Kidney epithelial cell (primary cell): ENCODE measurements at regions not wholly inside any gene's neighbourhood (a gene's known extent, or its start where the extent isn't known, plus 50 kb on each side); places are given as distances from the start of the nearest gene placed in this dataset.

Experiments
- DNase-seq: peaks from one replicate; pipeline ENCODE4 v3.0.0-alpha.2; 2010; ENCODE audit warnings: low read depth
- H3K27me3 ChIP-seq: 2 replicates; pipeline ENCODE4 v1.6.0; 2011; ENCODE audit warnings: low read length; ENCODE audit not compliant: control insufficient read depth, insufficient read depth
- H3K36me3 ChIP-seq: 2 replicates; pipeline ENCODE4 v1.5.1; 2011; ENCODE audit warnings: low read length; ENCODE audit not compliant: control insufficient read depth, insufficient read depth
- H3K4me3 ChIP-seq: 2 replicates; pipeline ENCODE4 v1.5.1; 2011; ENCODE audit warnings: low read depth, mild to moderate bottlenecking, control low read depth, low read length
- CTCF ChIP-seq: IDR thresholded peaks from 2 replicates; pipeline ENCODE4 v1.5.1; 2011; ENCODE audit warnings: mild to moderate bottlenecking, moderate library complexity, low read length, control low read depth, inconsistent platforms; ENCODE audit not compliant: insufficient read depth, poor library complexity, severe bottlenecking

- DNase-seq, result no peak
- TF ChIP-seq CTCF, result no peak
- H3K4me3 ChIP-seq, result no peak overlapping the region
- H3K36me3 ChIP-seq, result no peaks in the 10 kb centered on the region
- H3K27me3 ChIP-seq, result peaks cover 2% of the 10 kb centered on the region
Observed at GRCh38 chr5:152118676-152119470, 194.2 kb upstream of the GLRA1 start.

GRCh38 chr5:152116934-152117333 lies 192.3 kb upstream of the GLRA1 start:
- no peak for DNase-seq
- Histone ChIP-seq H3K36me3 (no peaks in the 10 kb centered on the region), H3K27me3 (peaks cover 2% of the 10 kb centered on the region), H3K4me3 (no peak overlapping the region)
- TF ChIP-seq CTCF, result no peak

GRCh38 chr5:152113401-152113800 lies 188.8 kb upstream of the GLRA1 start:
- Histone ChIP-seq H3K4me3 (no peak overlapping the region), H3K27me3 (no peaks in the 10 kb centered on the region), H3K36me3 (no peaks in the 10 kb centered on the region)
- no peak for TF ChIP-seq CTCF
- DNase-seq, result no peak

GRCh38 chr5:152107220-152107619 lies 182.6 kb upstream of the GLRA1 start:
- DNase-seq, result no peak
- H3K4me3 ChIP-seq, result no peak overlapping the region
- no peak for TF ChIP-seq CTCF
- H3K27me3 ChIP-seq, result no peaks in the 10 kb centered on the region
- no peaks in the 10 kb centered on the region for H3K36me3 ChIP-seq

- no peak overlapping the region for H3K4me3 ChIP-seq
- no peaks in the 10 kb centered on the region for H3K27me3 ChIP-seq
- no peak for DNase-seq
- TF ChIP-seq CTCF, result no peak
- no peaks in the 10 kb centered on the region for H3K36me3 ChIP-seq
Observed at GRCh38 chr5:152106571-152106970, 181.9 kb upstream of the GLRA1 start.

GRCh38 chr5:152105085-152105484 lies 180.4 kb upstream of the GLRA1 start:
- TF ChIP-seq CTCF, result no peak
- H3K4me3 ChIP-seq, result no peak overlapping the region
- no peaks in the 10 kb centered on the region for H3K36me3 ChIP-seq
- DNase-seq, result no peak
- no peaks in the 10 kb centered on the region for H3K27me3 ChIP-seq
